SKM-1 treated with dmso at 0.1 percent for 144 hours (cell line): ENCODE measurements at regions not wholly inside any gene's neighbourhood (a gene's known extent, or its start where the extent isn't known, plus 50 kb on each side); places are given as distances from the start of the nearest gene placed in this dataset.
"Not testable (repeated sequence)": the region's sequence is repeated elsewhere in the genome, so short reads cannot be mapped to it uniquely, and the experiment has no call there.

ENCODE experiments used
- DNase-seq: peaks from one replicate; lab custom pipeline; 2025; ENCODE audit not compliant: unreplicated experiment; lab: John Stamatoyannopoulos, UW

- DNase-seq, result no peak
Observed at GRCh38 chr6:15930207-15930606, 198.7 kb upstream of the MYLIP start.

- peak; percentile 62 for DNase-seq
Observed at GRCh38 chr6:15929685-15930084, 199.2 kb upstream of the MYLIP start.

GRCh38 chr6:15927531-15928225 lies 201.2 kb upstream of the MYLIP start:
- no peak for DNase-seq

- no peak for DNase-seq
Observed at GRCh38 chr6:15926256-15926655, 202.6 kb upstream of the MYLIP start.

GRCh38 chr6:15924893-15925292 lies 204.0 kb upstream of the MYLIP start:
- no peak for DNase-seq

- DNase-seq, result no peak
Observed at GRCh38 chr6:15922510-15923250, 206.2 kb upstream of the MYLIP start.

GRCh38 chr6:15921243-15921642 lies 207.6 kb upstream of the MYLIP start:
- no peak for DNase-seq

GRCh38 chr6:15916581-15916980 lies 212.3 kb upstream of the MYLIP start:
- DNase-seq, result no peak

GRCh38 chr6:15915508-15916178 lies 213.2 kb upstream of the MYLIP start:
- no peak for DNase-seq

GRCh38 chr6:15914553-15914952 lies 214.3 kb upstream of the MYLIP start:
- no peak for DNase-seq

GRCh38 chr6:15913573-15913972 lies 215.3 kb upstream of the MYLIP start:
- DNase-seq, result no peak

- no peak for DNase-seq
Observed at GRCh38 chr6:15912505-15913400, 216.1 kb upstream of the MYLIP start.

- DNase-seq, result no peak
Observed at GRCh38 chr6:15911753-15912504, 217.0 kb upstream of the MYLIP start.

GRCh38 chr6:15909290-15910070 lies 219.4 kb upstream of the MYLIP start:
- no peak for DNase-seq

GRCh38 chr6:15908871-15909270 lies 220.0 kb upstream of the MYLIP start:
- DNase-seq, result no peak

GRCh38 chr6:15907914-15908518 lies 220.9 kb upstream of the MYLIP start:
- no peak for DNase-seq

- DNase-seq, result not testable (repeated sequence)
Observed at GRCh38 chr6:15907220-15907913, 221.5 kb upstream of the MYLIP start.

- no peak for DNase-seq
Observed at GRCh38 chr6:15906420-15907016, 222.4 kb upstream of the MYLIP start.
